ENCODE measurements at regions not wholly inside any gene's neighbourhood (a gene's known extent, or its start where the extent isn't known, plus 50 kb on each side); places are given as distances from the start of the nearest gene placed in this dataset.
A peak's percentile ranks its signal among the peaks of the same experiment; 100 is the strongest.
"Not testable (repeated sequence)": the region's sequence is repeated elsewhere in the genome, so short reads cannot be mapped to it uniquely, and the experiment has no call there.

DNA sequence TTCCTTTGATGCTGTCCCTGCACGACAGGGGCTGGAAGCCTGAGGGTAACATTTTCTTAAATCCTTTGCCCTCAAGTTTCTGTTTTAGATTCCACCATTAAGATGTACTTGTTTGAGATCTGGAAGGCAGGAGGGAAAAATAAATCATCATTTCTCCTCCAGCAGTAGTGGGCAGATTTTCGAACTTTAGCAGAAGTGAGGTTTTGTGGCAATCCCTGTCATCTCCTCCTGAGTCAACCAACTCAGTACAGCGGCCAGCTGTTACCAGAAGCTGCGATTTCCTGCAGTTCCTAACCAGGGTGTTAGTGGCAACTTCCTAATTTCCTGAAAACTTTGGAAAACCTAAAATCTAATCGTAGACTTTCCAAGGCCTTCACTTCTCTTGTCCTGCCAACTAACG is 517.2 kb upstream of the ACVR2A start:
- DNase-seq: no peak
- in situ Hi-C loops (cut with HindIII; ENCODE audit: low pct_ligation_motif_present, low pct_unique_long_range_greater_than_20kb, low sequenced_read_pairs): no loop called here

DNA sequence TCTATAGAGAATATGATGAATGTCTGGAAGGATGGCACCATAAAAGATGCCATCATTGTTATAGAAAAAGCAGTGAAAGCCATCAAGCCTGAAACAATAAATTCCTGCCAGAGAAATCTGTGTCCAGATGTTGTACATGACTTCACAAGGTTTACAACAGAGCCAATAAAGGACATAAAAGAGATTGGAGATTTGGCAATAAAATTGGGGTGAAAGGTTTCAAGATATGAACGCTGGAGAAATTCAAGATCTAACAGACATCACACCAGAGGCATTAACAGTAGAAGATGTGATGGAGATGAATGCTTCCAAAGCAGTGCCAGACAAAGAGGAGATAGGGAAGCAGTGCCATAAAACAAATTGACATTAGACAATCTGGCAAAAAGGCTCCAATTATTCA is 518.8 kb upstream of the ACVR2A start:
- in situ Hi-C loops (cut with HindIII; ENCODE audit: low pct_ligation_motif_present, low pct_unique_long_range_greater_than_20kb, low sequenced_read_pairs): no loop called here

DNA sequence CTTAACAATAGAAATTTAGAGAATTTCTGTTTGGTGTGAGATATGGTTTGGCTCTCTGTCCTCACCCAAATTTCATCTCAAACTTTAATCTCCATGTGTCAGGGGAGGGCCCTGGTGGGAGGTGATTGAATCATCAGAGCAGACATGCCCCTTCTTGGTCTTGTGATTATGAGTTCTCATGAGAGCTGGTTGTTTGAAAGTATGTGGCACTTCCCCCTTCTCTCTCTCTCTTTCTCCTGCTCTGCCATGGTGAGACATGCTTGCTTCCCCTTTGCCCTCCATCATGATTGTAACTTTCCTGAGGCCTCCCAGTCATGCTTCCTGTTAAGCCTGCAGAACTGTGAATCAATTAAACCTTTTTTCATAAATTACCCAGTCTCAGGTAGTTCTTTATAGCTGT is 524.7 kb upstream of the ACVR2A start:
- in situ Hi-C loops (cut with HindIII; ENCODE audit: low pct_ligation_motif_present, low pct_unique_long_range_greater_than_20kb, low sequenced_read_pairs): no loop called here
- no peak for DNase-seq

More for the DNA sequence above, 518.8 kb upstream of the ACVR2A start:
- no peak for DNase-seq

DNA sequence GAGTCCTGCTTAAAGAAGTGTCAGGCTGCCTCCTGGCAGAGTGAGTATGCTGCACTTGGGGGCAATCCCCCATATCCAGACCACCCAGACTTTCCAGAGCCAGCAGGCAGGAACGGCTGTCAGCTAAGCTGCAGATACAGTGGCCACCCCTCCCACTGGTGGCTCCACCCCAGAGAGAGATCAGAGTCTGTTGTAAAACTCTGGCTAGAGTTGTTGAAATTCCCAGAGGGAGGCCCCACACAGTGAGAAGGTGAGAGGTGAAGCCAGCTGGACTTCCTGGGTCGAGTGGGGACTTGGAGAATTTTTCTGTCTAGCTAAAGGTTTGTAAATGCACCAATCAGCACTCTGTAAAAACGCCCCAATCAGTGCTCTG is 533.8 kb upstream of the ACVR2A start:
- in situ Hi-C loops (cut with HindIII; ENCODE audit: low pct_ligation_motif_present, low pct_unique_long_range_greater_than_20kb, low sequenced_read_pairs): no loop called here
- DNase-seq: no peak

DNA sequence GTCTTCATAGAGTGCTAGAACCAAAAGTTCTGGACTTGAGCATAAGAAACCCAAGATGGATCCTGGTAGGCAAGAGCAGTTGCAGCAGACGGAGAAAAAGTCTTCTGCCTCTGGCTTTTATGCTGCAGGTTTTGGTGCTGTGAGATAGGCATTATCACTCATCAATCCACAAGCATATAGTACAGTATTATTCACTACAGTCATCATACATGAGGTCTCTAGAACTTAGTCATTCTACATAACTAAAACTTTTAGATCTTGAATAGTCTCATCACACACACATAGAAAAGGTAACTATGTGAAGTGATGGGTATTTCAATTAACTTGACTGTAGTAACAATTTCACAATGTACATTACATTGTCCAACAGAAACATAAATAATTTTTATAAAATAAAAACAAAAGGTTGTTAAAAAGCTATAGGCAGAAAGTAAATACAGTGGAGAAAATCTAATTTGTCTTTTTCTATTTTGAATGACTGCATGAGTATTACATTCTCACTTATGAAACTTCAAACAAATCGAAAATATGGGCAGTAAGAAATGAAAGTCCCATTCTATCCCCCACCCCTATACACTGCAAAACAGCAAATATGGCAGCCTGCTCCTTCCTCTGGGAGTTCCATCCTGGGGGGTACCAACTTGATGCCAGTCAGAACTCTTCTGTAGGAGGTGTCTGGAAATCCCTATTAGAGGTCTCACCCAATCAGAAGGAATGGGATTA is 534.3 kb upstream of the ACVR2A start:
- in situ Hi-C loops (cut with HindIII; ENCODE audit: low pct_ligation_motif_present, low pct_unique_long_range_greater_than_20kb, low sequenced_read_pairs): no loop called here

DNA sequence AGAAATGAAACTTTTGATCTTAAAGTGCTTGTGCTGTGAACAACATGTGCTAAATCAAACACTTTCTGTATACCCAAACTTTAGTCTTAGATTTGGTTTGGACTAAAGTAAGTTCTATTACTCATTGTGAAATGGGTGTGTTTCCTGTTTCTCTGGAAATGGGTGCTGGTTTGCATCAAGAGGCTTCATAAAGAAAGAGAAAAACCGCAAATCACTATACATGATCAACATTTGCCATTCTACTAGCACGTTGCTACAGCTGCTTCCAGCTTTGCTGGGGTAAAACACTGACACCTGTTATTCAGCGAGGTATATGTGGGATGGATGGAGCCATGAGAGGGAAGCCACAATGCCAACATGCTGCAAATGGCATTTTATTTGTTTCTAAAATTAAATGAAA is 547.0 kb upstream of the ACVR2A start:
- DNase-seq: no peak

More for the DNA sequence above, 534.3 kb upstream of the ACVR2A start:
- no peak for DNase-seq

DNA sequence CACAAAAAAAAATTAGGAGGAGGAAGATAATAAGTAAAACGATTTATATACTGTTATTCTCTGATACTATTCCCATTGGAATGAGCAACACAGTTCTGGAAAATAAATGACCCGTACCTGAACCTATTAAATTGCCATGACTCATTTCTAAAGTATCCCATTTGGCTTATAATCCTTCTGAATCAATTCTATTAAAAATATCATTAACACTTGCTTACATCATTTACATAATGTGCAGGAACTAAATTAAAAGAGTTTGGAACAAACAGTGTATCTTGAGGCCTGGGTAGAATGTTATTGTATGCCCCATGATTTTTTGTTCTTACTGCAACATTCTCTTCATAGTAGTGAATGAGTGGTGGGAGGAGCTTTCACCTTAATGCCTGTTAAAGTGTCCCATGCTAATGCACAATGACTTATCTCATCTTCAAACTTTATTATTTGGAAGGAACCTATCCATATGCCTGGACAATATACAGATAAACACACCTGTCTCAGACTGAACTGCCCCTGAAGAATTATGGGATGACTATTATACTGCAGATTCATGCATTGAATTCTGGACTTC is 549.9 kb upstream of the ACVR2A start:
- peak; percentile 9 for DNase-seq
- in situ Hi-C loops (cut with HindIII; ENCODE audit: low pct_ligation_motif_present, low pct_unique_long_range_greater_than_20kb, low sequenced_read_pairs): no loop called here

More for the DNA sequence above, 547.0 kb upstream of the ACVR2A start:
- in situ Hi-C loops (cut with HindIII; ENCODE audit: low pct_ligation_motif_present, low pct_unique_long_range_greater_than_20kb, low sequenced_read_pairs): no loop called here

DNA sequence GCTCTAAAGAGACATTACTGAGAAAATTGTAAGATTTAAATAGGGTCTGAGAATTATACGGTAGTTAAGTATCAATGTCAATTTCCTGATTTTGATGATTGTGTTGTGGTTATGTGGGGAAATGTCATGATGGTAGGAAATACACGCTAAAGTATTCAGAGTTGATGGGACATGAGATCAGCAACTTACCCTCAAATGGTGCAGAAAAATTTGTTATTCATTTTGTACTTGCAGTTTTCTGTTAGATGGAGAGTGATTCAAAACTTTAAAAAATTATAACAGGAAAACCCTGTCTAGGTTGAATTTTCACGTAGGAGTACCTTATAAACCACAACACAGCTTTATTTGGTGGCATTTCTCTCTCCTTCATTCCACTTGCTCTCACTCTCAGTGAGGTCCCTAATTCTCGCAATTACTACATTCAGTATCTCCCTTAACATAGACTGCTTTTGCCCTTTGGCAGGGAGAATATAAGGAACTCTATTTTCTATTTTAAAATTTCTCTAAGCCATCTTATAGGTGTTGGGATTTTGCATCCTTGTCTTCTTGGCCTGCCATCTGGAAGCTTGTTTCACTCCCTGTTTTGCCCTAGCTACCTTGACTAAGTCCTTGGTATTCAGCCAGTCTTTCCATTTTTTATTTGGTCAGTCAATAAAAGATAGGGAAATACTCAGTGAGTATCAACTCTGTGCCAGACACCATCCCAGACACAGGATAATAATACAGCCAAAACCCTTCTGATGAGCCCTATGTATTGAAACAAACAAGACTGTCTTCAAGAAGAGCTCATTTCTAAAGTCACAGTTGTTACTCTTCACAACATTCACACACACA is 550.6 kb upstream of the ACVR2A start:
- in situ Hi-C loops (cut with HindIII; ENCODE audit: low pct_ligation_motif_present, low pct_unique_long_range_greater_than_20kb, low sequenced_read_pairs): no loop called here
- DNase-seq: no peak

DNA sequence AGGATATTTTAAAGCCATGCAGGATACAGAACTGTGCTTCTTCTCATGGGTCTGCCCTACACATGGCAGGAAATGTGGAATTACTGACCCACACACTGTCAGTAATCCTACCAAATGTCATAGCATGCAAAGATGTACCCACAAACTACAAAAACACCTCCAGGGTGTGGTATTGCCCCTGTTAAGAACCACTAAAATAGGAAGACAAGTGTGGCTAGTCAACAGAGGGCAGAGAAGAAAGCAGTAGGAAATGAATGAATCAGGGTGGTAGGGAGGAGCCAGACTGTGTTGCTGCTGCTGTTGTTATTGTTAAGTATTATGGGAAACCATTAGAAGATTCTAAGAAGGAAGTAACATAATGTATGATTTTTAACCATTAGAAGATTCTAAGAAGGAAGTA is 556.7 kb upstream of the ACVR2A start:
- in situ Hi-C loops (cut with HindIII; ENCODE audit: low pct_ligation_motif_present, low pct_unique_long_range_greater_than_20kb, low sequenced_read_pairs): no loop called here
- no peak for DNase-seq

DNA sequence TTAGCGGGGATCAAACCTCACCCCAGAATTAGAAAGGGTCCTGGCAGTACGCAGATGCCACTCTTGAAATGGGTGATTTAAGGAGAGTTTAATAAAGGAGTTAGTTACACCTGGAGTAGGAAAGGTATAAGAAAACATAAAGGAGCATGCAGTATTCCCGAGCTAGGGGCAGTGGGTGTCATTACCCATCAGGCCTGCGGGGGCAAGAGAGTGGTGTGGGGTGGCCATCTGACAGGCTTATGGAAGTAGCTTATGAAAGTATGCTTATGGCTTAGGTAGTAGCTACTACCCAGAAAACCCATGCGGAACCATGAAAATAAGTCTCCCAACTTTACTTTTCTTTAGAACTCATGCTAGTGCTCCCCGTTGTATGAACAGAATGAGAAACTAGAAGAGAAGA is 568.9 kb upstream of the ACVR2A start:
- in situ Hi-C loops (cut with HindIII; ENCODE audit: low pct_ligation_motif_present, low pct_unique_long_range_greater_than_20kb, low sequenced_read_pairs): no loop called here
- DNase-seq: peak; percentile 24

DNA sequence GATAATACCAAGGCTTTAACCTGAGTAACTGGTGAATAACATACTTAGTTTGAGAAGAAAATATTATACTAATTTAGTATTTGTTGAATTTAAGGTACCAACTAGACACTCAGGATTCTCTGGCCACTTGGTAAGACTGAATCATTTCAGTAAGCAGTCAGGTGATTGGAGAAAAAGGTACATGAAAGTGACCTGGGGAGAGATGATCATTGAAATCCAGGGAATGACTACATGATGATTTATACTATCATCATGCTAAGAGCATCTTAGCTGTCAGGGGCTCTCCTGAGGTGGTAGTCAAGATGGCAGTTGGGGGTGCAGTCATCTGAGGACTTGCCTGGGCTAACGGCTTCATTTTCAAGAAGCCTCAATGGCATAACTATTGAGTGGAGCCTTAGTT is 571.2 kb upstream of the ACVR2A start:
- DNase-seq: no peak
- in situ Hi-C loops (cut with HindIII; ENCODE audit: low pct_ligation_motif_present, low pct_unique_long_range_greater_than_20kb, low sequenced_read_pairs): no loop called here

DNA sequence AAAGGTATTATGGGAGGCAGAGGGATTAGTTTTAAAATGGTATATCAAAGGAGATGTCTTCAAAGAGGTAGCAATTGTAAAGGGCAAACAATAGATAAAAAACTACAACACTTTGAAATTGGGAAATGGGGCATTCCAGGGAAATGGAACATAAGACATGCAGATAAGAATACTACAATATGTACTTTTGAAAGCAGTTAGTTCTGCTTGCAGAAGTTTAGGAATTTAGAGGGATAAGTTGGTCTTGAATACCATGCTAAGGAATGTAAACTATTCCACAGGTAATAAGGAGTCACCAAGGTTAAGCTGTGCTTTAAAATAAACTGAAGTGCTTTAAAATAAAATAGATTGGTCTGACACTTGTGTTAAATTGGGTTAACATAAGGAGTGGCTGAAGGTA is 571.7 kb upstream of the ACVR2A start:
- in situ Hi-C loops (cut with HindIII; ENCODE audit: low pct_ligation_motif_present, low pct_unique_long_range_greater_than_20kb, low sequenced_read_pairs): no loop called here
- DNase-seq: no peak

DNA sequence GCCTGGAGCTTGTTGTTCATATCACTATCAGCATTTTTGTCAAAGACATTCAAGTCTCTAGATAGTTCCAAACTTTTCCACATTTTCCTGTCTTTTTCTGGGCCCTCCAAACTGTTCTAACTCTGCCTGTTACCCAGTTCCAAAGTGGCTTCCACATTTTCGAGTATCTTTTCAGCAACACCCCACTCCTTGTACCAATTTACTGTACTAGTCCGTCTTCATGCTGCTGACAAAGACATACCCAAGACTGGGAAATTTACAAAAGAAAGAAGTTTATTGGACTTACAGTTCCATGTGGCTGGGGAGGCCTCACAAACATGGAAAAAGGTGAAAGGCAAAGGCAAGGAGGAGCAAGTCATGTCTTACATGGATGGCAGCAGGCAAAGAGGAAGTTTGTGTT is 575.2 kb upstream of the ACVR2A start:
- in situ Hi-C loops (cut with HindIII; ENCODE audit: low pct_ligation_motif_present, low pct_unique_long_range_greater_than_20kb, low sequenced_read_pairs); DNase-seq: not testable (repeated sequence)

DNA sequence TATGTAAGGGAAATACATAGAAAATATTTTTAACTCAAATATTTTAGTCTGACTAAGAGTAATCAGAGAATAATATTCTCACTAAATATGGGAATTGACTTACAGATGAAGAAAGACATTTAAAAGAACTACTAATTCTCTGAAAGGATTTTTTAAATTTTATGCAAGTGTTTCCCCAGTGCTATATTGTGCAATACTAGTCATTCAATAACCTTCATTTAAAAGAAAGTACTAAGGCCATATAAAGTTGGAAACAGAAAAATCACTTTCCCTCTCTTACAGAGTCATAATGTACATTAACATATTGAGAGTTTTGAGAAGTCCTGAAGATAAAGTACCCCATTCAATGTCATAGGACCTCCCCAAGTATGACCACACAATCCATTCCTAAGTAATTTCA is 584.6 kb upstream of the ACVR2A start:
- DNase-seq: no peak
- in situ Hi-C loops (cut with HindIII; ENCODE audit: low pct_ligation_motif_present, low pct_unique_long_range_greater_than_20kb, low sequenced_read_pairs): no loop called here

DNA sequence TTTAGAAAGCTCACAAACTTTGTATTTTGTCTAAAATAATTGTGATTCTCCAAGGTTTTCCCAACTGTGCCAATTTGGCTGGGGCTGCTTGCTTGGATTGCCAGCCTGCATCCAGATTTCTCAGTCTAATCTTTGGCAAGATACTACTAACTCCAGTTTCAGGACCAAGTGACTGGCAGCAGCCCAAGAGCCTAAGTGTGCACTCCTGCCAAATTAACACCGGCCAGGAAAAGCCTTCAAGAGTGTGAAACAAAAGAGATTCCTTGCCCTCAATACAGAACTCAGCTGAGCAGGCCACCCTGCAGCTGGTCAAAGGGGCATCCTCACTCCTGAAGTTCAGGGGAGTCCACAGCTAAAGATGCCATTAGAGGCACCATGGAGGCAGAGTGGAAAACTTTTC is 589.0 kb upstream of the ACVR2A start:
- no peak for DNase-seq
- in situ Hi-C loops (cut with HindIII; ENCODE audit: low pct_ligation_motif_present, low pct_unique_long_range_greater_than_20kb, low sequenced_read_pairs): no loop called here

DNA sequence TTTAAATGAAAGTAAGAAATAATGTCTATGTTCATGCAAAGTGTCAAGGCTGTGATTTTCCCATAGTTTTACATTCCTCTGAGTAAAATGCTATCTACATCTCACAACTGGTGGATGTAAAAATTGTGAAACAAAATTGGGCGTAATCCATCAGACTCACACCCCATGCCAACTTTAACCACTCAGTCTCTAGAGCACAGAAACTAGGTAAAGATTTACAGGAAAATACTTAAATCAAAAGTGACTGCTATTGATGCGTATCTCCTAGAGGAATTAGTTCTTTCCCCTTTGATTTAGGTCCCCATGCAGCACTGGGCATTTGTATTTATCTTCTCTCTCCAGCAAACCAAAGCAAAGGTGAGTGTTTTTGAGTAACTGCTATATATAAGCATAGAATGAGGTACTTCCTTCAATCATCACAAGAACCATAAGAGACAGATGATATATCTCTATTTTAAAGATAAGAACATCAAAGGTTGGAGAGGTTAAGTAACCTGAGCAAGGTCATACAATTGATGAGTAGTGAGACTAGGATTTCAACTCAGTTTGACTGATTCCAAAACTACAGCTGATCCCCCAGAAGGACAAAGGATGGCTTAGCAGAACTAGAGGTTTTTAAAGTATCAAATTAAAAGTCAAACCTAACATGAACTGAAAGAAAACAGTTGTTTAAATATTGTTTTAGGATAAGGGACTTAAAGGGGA is 594.0 kb upstream of the ACVR2A start:
- no peak for DNase-seq
- in situ Hi-C loops (cut with HindIII; ENCODE audit: low pct_ligation_motif_present, low pct_unique_long_range_greater_than_20kb, low sequenced_read_pairs): no loop called here

DNA sequence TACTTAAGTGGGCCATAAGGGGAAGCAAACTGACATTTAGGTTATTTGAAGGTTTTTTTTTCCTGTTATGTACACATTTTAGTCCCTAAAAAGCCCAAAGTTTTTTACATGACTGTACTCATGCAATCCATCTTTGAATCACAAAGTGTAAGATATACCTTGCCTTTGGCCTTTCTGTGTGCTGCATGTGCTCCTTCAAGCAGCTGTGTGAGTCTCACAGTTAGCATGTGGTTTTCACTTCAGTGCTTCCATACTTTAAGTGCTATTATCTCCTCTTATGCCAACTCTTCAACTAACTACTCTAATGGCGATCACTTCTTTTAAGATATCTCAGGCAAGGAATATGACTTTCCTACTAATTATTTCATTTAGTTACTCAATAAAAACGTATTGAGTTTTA is 597.1 kb upstream of the ACVR2A start:
- DNase-seq: no peak
- in situ Hi-C loops (cut with HindIII; ENCODE audit: low pct_ligation_motif_present, low pct_unique_long_range_greater_than_20kb, low sequenced_read_pairs): no loop called here

DNA sequence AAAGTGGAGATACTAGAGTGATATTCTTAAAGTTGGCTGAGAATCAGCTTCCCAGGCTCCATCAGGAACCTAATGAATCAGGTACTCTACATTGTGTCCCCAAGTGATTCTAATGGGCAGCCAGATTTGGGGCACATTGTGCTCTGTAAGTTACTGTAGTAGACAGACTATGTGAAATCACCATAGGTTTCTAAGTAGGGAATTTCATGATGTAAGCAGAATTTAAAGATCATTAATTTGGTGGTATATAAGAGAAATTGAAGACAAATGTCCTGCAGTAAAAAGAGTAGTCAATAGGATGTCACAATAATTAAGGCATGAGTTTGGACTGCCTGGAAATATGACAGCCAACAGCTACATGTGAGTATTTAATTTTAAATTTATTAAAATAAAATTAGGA is 602.4 kb upstream of the ACVR2A start:
- in situ Hi-C loops (cut with HindIII; ENCODE audit: low pct_ligation_motif_present, low pct_unique_long_range_greater_than_20kb, low sequenced_read_pairs): no loop called here
- DNase-seq: no peak

DNA sequence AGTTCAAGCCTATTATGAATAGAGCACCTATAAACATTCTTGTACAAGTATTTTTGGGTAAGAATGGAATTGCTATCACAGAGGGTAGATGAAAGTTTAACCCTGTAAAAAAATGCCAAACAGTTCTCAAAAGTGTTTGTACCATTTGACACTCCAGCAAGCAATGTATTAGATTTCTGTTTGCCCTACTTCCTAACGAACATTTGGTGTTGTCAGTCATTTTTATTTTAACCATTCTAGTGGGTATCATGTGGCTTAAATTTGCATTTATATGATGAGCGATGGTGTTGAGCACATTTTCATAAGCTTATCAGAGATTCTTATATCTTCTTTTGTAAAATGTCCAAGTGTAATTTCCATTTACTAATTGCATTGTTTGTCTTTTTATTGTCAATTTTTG is 608.2 kb upstream of the ACVR2A start:
- in situ Hi-C loops (cut with HindIII; ENCODE audit: low pct_ligation_motif_present, low pct_unique_long_range_greater_than_20kb, low sequenced_read_pairs): no loop called here
- DNase-seq: no peak
